ENCODE measurements at regions not wholly inside any gene's neighbourhood (a gene's known extent, or its start where the extent isn't known, plus 50 kb on each side); places are given as distances from the start of the nearest gene placed in this dataset.

DNA sequence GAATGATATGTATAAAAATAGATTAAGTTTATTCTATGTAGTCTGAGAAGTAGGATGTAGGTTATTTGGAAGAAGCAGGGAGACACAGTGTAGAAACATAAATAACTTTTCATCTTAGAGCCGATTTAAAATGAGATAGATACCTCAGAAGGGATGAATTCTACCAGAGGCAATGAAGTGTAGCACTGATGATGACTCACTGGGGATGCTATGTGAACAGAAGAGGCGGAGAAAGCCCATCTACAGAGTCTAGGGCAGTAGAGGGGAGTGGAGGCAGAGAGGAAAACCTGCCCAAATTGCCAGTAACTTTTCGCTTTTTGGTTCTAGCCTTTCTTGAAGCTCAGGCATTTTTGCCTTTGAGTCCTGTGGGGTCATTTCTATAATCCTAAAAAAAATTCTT is 451.8 kb downstream of the ATP23 start:
- Histone ChIP-seq H3K9me3 (replicated peaks in 1 of 2; ENCODE audit: control insufficient read depth in 1 of 2, insufficient read depth in 1 of 2, low read length in 2 of 2) (peaks cover 0 to 3% of the 10 kb centered on the region in 2 donors), H3K9ac (ENCODE audit: insufficient read depth, low read length, poor library complexity, severe bottlenecking) (no peak overlapping the region), H3K79me2 (ENCODE audit: insufficient read depth, low read length) (no peaks in the 10 kb centered on the region), H3K4me2 (replicated peaks; ENCODE audit: extremely low read depth, low read length, poor library complexity, severe bottlenecking) (no peak overlapping the region), H4K20me1 (ENCODE audit: insufficient read depth, low read length) (no peaks in the 10 kb centered on the region), H3K27me3 (ENCODE audit: control insufficient read depth in 2 of 2, insufficient read depth in 2 of 2, low read length in 2 of 2) (no peaks in the 10 kb centered on the region), H3K36me3 (replicated peaks in 1 of 2; ENCODE audit: control insufficient read depth in 1 of 2, insufficient read depth in 2 of 2, low read length in 2 of 2) (no peaks in the 10 kb centered on the region), H3K4me3 (replicated peaks in 1 of 3; ENCODE audit: low read depth in 2 of 3, low read length in 3 of 3) (no peak overlapping the region), H3K27ac (ENCODE audit: low read depth in 1 of 2, low read length in 2 of 2) (no peak overlapping the region), H2AFZ (ENCODE audit: insufficient read depth, low read depth, low read length, poor library complexity, severe bottlenecking) (no peak overlapping the region), H3K4me1 (ENCODE audit: control insufficient read depth in 1 of 2, insufficient read depth in 2 of 2, low read length in 2 of 2) (no peaks in the 10 kb centered on the region)
- TF ChIP-seq, protein P1, sequence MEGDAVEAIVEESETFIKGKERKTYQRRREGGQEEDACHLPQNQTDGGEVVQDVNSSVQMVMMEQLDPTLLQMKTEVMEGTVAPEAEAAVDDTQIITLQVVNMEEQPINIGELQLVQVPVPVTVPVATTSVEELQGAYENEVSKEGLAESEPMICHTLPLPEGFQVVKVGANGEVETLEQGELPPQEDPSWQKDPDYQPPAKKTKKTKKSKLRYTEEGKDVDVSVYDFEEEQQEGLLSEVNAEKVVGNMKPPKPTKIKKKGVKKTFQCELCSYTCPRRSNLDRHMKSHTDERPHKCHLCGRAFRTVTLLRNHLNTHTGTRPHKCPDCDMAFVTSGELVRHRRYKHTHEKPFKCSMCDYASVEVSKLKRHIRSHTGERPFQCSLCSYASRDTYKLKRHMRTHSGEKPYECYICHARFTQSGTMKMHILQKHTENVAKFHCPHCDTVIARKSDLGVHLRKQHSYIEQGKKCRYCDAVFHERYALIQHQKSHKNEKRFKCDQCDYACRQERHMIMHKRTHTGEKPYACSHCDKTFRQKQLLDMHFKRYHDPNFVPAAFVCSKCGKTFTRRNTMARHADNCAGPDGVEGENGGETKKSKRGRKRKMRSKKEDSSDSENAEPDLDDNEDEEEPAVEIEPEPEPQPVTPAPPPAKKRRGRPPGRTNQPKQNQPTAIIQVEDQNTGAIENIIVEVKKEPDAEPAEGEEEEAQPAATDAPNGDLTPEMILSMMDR (IDR thresholded peaks at IDR 0.05) = no peak
- Mint-ChIP-seq H3K4me3 (no peak overlapping the region), H3K9me3 (peaks cover 0 to 6% (median 3%) of the 10 kb centered on the region in 7 donors), H3K4me1 (no peaks in the 10 kb centered on the region), H3K36me3 (no peaks in the 10 kb centered on the region), H3K27me3 (ENCODE audit: low read depth in 3 of 3) (peaks cover 0 to 1% (median 0%) of the 10 kb centered on the region in 3 donors), H3K27ac (no peak overlapping the region)
- 94% methylated on average over 2 of the region's 3 CpGs for WGBS (ENCODE audit: insufficient coverage)
- intact Hi-C loops (cut with micrococcal nuclease) = no loop called here
- no peak for DNase-seq

DNA sequence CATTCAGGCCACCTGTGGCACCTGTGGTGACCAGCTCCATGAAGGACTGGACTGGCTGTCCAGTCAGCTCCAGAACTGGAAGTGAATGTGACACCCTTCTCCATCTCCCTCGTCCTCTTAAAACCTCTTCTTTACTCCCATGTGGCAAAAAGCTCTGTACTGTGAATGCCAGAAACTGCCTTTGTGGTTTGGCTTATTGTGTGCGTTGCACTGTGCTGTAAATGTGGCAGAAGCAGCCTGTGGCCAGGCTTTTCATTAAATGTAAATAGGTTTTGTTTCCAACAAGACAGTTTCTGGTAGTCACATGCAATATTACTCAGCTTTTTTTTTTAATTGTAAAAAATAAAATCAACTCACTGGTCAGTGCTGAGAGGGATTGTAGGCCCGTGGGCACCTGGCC is 453.7 kb downstream of the ATP23 start:
- Mint-ChIP-seq H3K9me3 (peaks cover 0 to 8% (median 5%) of the 10 kb centered on the region in 7 donors), H3K4me1 (no peaks in the 10 kb centered on the region), H3K36me3 (no peaks in the 10 kb centered on the region), H3K27ac (no peak overlapping the region), H3K27me3 (ENCODE audit: low read depth in 3 of 3) (peaks cover 0 to 1% (median 0%) of the 10 kb centered on the region in 3 donors), H3K4me3 (no peak overlapping the region)
- Histone ChIP-seq H3K4me3 (replicated peaks in 1 of 3; ENCODE audit: low read depth in 2 of 3, low read length in 3 of 3) (no peak overlapping the region), H3K27me3 (ENCODE audit: control insufficient read depth in 2 of 2, insufficient read depth in 2 of 2, low read length in 2 of 2) (no peaks in the 10 kb centered on the region), H2AFZ (ENCODE audit: insufficient read depth, low read depth, low read length, poor library complexity, severe bottlenecking) (no peak overlapping the region), H4K20me1 (ENCODE audit: insufficient read depth, low read length) (no peaks in the 10 kb centered on the region), H3K4me1 (ENCODE audit: control insufficient read depth in 1 of 2, insufficient read depth in 2 of 2, low read length in 2 of 2) (no peaks in the 10 kb centered on the region), H3K9me3 (replicated peaks in 1 of 2; ENCODE audit: control insufficient read depth in 1 of 2, insufficient read depth in 1 of 2, low read length in 2 of 2) (peaks cover 0 to 3% of the 10 kb centered on the region in 2 donors), H3K9ac (ENCODE audit: insufficient read depth, low read length, poor library complexity, severe bottlenecking) (no peak overlapping the region), H3K4me2 (replicated peaks; ENCODE audit: extremely low read depth, low read length, poor library complexity, severe bottlenecking) (no peak overlapping the region), H3K79me2 (ENCODE audit: insufficient read depth, low read length) (no peaks in the 10 kb centered on the region), H3K36me3 (replicated peaks in 1 of 2; ENCODE audit: control insufficient read depth in 1 of 2, insufficient read depth in 2 of 2, low read length in 2 of 2) (no peaks in the 10 kb centered on the region), H3K27ac (ENCODE audit: low read depth in 1 of 2, low read length in 2 of 2) (no peak overlapping the region)
- TF ChIP-seq, protein P1 (IDR thresholded peaks at IDR 0.05) = no peak
- DNase-seq = no peak
- intact Hi-C loops (cut with micrococcal nuclease) = no loop called here
- 40% methylated on average over 1 of the region's 3 CpGs for WGBS (ENCODE audit: insufficient coverage)

Measured in CD14-positive monocyte (primary cell).